ENCODE measurements at regions not wholly inside any gene's neighbourhood (a gene's known extent, or its start where the extent isn't known, plus 50 kb on each side); places are given as distances from the start of the nearest gene placed in this dataset.

DNA sequence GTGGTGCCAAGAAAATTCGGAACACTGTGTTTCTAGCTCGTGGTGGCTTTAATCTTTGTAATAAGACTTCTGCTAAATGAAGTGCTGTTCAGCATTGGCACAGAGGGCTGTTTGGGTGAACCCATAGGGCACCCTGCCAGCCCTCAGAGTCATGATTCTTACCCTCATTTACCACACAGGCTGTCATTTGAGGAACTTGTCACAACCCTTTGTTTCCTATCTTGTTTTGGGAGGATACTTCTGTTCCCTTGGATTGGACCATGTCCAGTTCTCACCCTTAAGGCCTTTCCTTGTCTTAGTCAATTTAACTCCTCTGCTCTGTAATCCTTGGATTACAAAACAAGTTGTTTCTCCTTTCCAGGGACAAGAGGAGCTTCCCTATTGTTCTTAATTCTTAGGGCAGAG lies 225.7 kb downstream of the MTX2 start:
- intact Hi-C loops (cut with micrococcal nuclease) = no loop called here
- Histone ChIP-seq H3K4me1 (ENCODE audit: control insufficient read depth in 2 of 2, insufficient read depth in 2 of 2, low read length in 2 of 2) (no peaks in the 10 kb centered on the region), H3K27ac (ENCODE audit: low read depth, low read length) (no peak overlapping the region), H3K9me3 (ENCODE audit: control insufficient read depth in 2 of 3, low read length in 3 of 3) (no peaks in the 10 kb centered on the region), H3K27me3 (ENCODE audit: control insufficient read depth in 2 of 2, insufficient read depth in 2 of 2, low read length in 2 of 2) (no peaks in the 10 kb centered on the region), H3K4me3 (ENCODE audit: low read length) (no peak overlapping the region), H3K36me3 (ENCODE audit: control insufficient read depth in 2 of 3, insufficient read depth in 3 of 3, low read length in 3 of 3) (no peaks in the 10 kb centered on the region)
- ChIA-PET POLR2A (no interaction called here), CTCF (interaction anchor here (0.7 kb wide), 1 partner anchor 356 kb away, joined by 5 read pairs; no protein-coding TSS in a partner anchor)
- H3K4me1 Mint-ChIP-seq = peaks cover 0 to 13% (median 5%) of the 10 kb centered on the region in 7 donors
- H3K27ac Mint-ChIP-seq = no peak overlapping the region
- H3K36me3 Mint-ChIP-seq = no peaks in the 10 kb centered on the region
- peaks cover 25 to 54% (median 41%) of the 10 kb centered on the region in 5 donors for H3K27me3 Mint-ChIP-seq
- H3K4me3 Mint-ChIP-seq = no peak overlapping the region
- no peaks in the 10 kb centered on the region for H3K9me3 Mint-ChIP-seq
- no peak for DNase-seq
- peak; percentile 30 for ATAC-seq

DNA sequence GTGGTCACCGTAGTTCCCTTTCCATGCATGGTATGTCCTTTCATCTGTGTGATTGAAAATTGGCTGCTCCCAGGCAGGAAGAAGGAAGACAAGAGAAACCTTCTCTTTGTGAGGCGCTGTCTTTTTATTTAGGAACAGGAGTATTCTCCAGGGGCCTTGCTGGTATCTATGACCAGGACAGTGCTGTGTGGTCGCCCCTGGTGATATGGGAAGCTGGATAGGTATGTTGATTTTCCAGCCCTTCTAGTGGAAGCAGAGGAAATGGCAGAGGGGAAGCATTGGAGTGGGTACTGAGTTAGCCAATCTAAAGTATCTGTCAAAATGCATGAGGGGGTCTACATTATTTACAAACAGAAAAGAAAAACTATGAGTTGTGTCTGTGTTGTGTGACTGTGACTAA lies 226.6 kb downstream of the MTX2 start:
- no peaks in the 10 kb centered on the region for H3K36me3 ChIP-seq (ENCODE audit: control insufficient read depth in 2 of 3, insufficient read depth in 3 of 3, low read length in 3 of 3)
- POLR2A ChIA-PET = no interaction called here
- H3K4me3 Mint-ChIP-seq = no peak overlapping the region
- no peak for ATAC-seq
- no peaks in the 10 kb centered on the region for H3K36me3 Mint-ChIP-seq
- no peak overlapping the region for H3K27ac ChIP-seq (ENCODE audit: low read depth, low read length)
- no peaks in the 10 kb centered on the region for H3K9me3 ChIP-seq (ENCODE audit: control insufficient read depth in 2 of 3, low read length in 3 of 3)
- H3K27me3 ChIP-seq (ENCODE audit: control insufficient read depth in 2 of 2, insufficient read depth in 2 of 2, low read length in 2 of 2) = no peaks in the 10 kb centered on the region
- H3K27ac Mint-ChIP-seq = no peak overlapping the region
- DNase-seq = no peak
- peaks cover 0 to 13% (median 5%) of the 10 kb centered on the region in 7 donors for H3K4me1 Mint-ChIP-seq
- H3K4me1 ChIP-seq (ENCODE audit: control insufficient read depth in 2 of 2, insufficient read depth in 2 of 2, low read length in 2 of 2) = no peaks in the 10 kb centered on the region
- peaks cover 27 to 57% (median 35%) of the 10 kb centered on the region in 5 donors for H3K27me3 Mint-ChIP-seq
- no peaks in the 10 kb centered on the region for H3K9me3 Mint-ChIP-seq
- CTCF ChIA-PET = no interaction called here
- H3K4me3 ChIP-seq (ENCODE audit: low read length) = no peak overlapping the region
- intact Hi-C loops (cut with micrococcal nuclease) = no loop called here

DNA sequence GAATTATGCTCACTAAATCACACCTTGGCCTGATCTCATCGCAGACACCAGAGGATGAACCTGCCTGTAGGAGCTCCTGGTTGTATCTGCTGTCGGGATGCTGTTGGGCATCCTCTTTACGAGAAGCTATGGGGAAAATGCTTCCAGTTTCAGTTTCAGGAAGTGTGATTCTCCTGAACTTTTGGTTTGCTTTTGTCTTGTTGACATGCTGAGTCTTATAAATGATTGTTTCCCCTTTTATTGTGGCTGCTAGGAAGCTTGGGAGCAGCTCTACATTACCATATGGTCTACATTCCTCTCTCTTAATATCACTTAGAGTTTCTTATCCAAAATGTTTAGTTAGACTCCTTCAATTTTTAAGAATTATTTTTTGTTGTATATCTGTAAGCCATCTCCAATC lies 227.5 kb downstream of the MTX2 start:
- Mint-ChIP-seq H3K4me1 (peaks cover 0 to 9% (median 5%) of the 10 kb centered on the region in 7 donors), H3K9me3 (no peaks in the 10 kb centered on the region), H3K27me3 (peaks cover 29 to 55% (median 36%) of the 10 kb centered on the region in 5 donors), H3K4me3 (no peak overlapping the region), H3K36me3 (no peaks in the 10 kb centered on the region), H3K27ac (no peak overlapping the region)
- Histone ChIP-seq H3K27me3 (ENCODE audit: control insufficient read depth in 2 of 2, insufficient read depth in 2 of 2, low read length in 2 of 2) (no peaks in the 10 kb centered on the region), H3K27ac (ENCODE audit: low read depth, low read length) (no peak overlapping the region), H3K36me3 (ENCODE audit: control insufficient read depth in 2 of 3, insufficient read depth in 3 of 3, low read length in 3 of 3) (no peaks in the 10 kb centered on the region), H3K4me3 (ENCODE audit: low read length) (no peak overlapping the region), H3K4me1 (ENCODE audit: control insufficient read depth in 2 of 2, insufficient read depth in 2 of 2, low read length in 2 of 2) (no peaks in the 10 kb centered on the region), H3K9me3 (ENCODE audit: control insufficient read depth in 2 of 3, low read length in 3 of 3) (no peaks in the 10 kb centered on the region)
- DNase-seq = no peak
- POLR2A ChIA-PET = no interaction called here
- CTCF ChIA-PET = interaction anchor here (0.7 kb wide), 1 partner anchor 58 kb away, joined by 3 read pairs; no protein-coding TSS in a partner anchor
- ATAC-seq = no peak
- intact Hi-C loops (cut with micrococcal nuclease) = no loop called here

DNA sequence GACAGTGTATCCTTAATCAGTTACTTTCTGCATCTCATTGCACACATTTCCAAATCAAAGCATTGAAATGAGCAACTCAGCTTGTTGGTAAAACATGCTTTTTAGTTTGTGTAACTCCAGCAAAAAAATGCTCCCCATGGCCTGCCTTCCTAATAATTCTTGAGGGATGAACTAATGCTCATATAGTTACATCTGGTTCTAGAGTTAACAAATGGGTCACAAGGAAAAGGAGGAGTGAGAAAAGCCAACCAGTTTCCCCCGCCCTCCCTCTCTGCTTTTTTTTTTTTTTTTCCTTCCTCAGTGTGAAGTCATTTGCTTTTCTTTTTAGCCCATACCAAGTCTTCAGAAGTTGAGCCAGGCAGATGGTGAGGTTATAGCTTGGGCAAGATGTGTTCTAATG lies 231.7 kb downstream of the MTX2 start:
- ChIA-PET CTCF (no interaction called here), POLR2A (no interaction called here)
- Mint-ChIP-seq H3K36me3 (no peaks in the 10 kb centered on the region), H3K27ac (no peak overlapping the region), H3K9me3 (no peaks in the 10 kb centered on the region), H3K27me3 (peaks cover 21 to 36% (median 33%) of the 10 kb centered on the region in 5 donors), H3K4me1 (peaks cover 0 to 2% (median 0%) of the 10 kb centered on the region in 7 donors), H3K4me3 (no peak overlapping the region)
- Histone ChIP-seq H3K4me1 (ENCODE audit: control insufficient read depth in 2 of 2, insufficient read depth in 2 of 2, low read length in 2 of 2) (no peaks in the 10 kb centered on the region), H3K9me3 (ENCODE audit: control insufficient read depth in 2 of 3, low read length in 3 of 3) (no peaks in the 10 kb centered on the region), H3K36me3 (ENCODE audit: control insufficient read depth in 2 of 3, insufficient read depth in 3 of 3, low read length in 3 of 3) (no peaks in the 10 kb centered on the region), H3K27ac (ENCODE audit: low read depth, low read length) (no peak overlapping the region), H3K27me3 (ENCODE audit: control insufficient read depth in 2 of 2, insufficient read depth in 2 of 2, low read length in 2 of 2) (peaks cover 0 to 4% of the 10 kb centered on the region in 2 donors), H3K4me3 (ENCODE audit: low read length) (no peak overlapping the region)
- ATAC-seq (no peak), DNase-seq (no peak)
- intact Hi-C loops (cut with micrococcal nuclease) = no loop called here

DNA sequence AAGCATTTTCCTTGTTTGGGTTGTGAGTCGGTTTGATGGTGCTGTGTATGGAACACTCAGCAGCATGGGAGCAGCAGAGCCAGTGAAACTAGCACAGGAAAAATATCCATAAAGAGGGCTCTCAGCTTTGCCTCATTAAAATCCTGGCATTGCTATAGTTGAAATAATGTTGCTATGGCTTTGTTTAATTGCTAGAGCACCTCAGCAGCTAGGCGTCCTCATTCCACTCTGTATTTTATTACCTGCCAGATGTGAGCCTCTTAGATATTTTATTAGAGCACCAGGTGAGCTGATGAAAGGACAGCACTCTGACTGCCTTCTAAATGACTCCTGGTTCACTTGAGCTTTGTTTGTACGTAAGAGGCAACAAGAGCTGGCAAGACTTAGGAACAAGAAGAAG lies 232.4 kb downstream of the MTX2 start:
- no peaks in the 10 kb centered on the region for H3K9me3 ChIP-seq (ENCODE audit: control insufficient read depth in 2 of 3, low read length in 3 of 3)
- ChIA-PET POLR2A (no interaction called here), CTCF (interaction anchor here (0.7 kb wide), 1 partner anchor 21 kb away, joined by 3 read pairs; no protein-coding TSS in a partner anchor)
- intact Hi-C loops (cut with micrococcal nuclease) = no loop called here
- peaks cover 0 to 4% of the 10 kb centered on the region in 2 donors for H3K27me3 ChIP-seq (ENCODE audit: control insufficient read depth in 2 of 2, insufficient read depth in 2 of 2, low read length in 2 of 2)
- no peaks in the 10 kb centered on the region for H3K36me3 ChIP-seq (ENCODE audit: control insufficient read depth in 2 of 3, insufficient read depth in 3 of 3, low read length in 3 of 3)
- H3K4me3 ChIP-seq (ENCODE audit: low read length) = no peak overlapping the region
- ATAC-seq (no peak), DNase-seq (no peak)
- no peak overlapping the region for H3K27ac ChIP-seq (ENCODE audit: low read depth, low read length)
- H3K4me3 Mint-ChIP-seq = no peak overlapping the region
- H3K9me3 Mint-ChIP-seq = no peaks in the 10 kb centered on the region
- H3K27me3 Mint-ChIP-seq = peaks cover 21 to 33% (median 28%) of the 10 kb centered on the region in 5 donors
- no peaks in the 10 kb centered on the region for H3K36me3 Mint-ChIP-seq
- no peaks in the 10 kb centered on the region for H3K4me1 ChIP-seq (ENCODE audit: control insufficient read depth in 2 of 2, insufficient read depth in 2 of 2, low read length in 2 of 2)
- H3K27ac Mint-ChIP-seq = peak overlapping the region in 1 of 9 donors; percentile 51
- no peaks in the 10 kb centered on the region for H3K4me1 Mint-ChIP-seq

DNA sequence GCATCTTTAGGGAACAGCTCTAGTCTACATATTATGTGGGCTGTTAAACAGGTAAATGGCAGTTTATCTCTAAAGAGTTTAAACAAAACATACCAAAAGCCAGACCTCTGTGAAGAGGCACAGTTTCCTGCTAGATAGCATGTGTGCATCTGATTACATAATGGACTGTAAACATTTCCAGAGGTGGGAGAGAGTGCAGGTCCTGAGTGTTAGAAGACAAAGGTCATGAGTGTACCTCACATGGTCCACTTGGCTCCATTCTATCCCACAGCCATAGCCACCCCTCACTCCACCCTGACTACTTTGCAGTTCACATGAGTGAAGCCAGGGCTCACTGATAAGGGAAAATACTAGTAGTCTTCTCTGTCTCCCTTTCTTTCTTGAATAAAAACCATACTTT lies 233.4 kb downstream of the MTX2 start:
- no peak for DNase-seq
- ChIA-PET POLR2A (no interaction called here), CTCF (no interaction called here)
- no peak overlapping the region for H3K4me3 ChIP-seq (ENCODE audit: low read length)
- H3K36me3 Mint-ChIP-seq = no peaks in the 10 kb centered on the region
- H3K36me3 ChIP-seq (ENCODE audit: control insufficient read depth in 2 of 3, insufficient read depth in 3 of 3, low read length in 3 of 3) = no peaks in the 10 kb centered on the region
- no peak for ATAC-seq
- no peaks in the 10 kb centered on the region for H3K4me1 Mint-ChIP-seq
- no peak overlapping the region for H3K4me3 Mint-ChIP-seq
- peaks cover 0 to 4% of the 10 kb centered on the region in 2 donors for H3K27me3 ChIP-seq (ENCODE audit: control insufficient read depth in 2 of 2, insufficient read depth in 2 of 2, low read length in 2 of 2)
- intact Hi-C loops (cut with micrococcal nuclease) = no loop called here
- H3K27ac Mint-ChIP-seq = no peak overlapping the region
- peaks cover 21 to 32% (median 28%) of the 10 kb centered on the region in 5 donors for H3K27me3 Mint-ChIP-seq
- H3K9me3 Mint-ChIP-seq = no peaks in the 10 kb centered on the region
- H3K27ac ChIP-seq (ENCODE audit: low read depth, low read length) = no peak overlapping the region
- no peaks in the 10 kb centered on the region for H3K9me3 ChIP-seq (ENCODE audit: control insufficient read depth in 2 of 3, low read length in 3 of 3)
- no peaks in the 10 kb centered on the region for H3K4me1 ChIP-seq (ENCODE audit: control insufficient read depth in 2 of 2, insufficient read depth in 2 of 2, low read length in 2 of 2)

DNA sequence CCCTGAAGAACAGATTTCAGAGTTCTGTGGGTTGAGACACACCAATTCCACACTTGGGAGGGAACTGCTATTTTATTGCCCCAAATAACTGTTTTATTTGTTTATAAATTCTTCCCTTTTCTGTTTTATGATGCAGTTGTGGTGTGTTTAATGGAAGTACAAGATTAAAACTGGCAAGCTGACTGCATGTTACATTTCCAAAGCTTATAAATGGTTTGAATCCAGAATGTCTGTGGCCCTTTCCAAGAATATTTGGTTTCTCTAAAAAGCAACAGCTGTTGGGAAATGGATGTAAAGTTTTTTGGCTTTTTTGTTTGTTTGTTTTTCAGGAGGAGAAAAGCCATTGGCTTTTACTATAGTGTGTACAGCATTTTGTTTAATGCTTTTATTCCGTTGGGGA lies 234.5 kb downstream of the MTX2 start:
- Histone ChIP-seq H3K36me3 (ENCODE audit: control insufficient read depth in 2 of 3, insufficient read depth in 3 of 3, low read length in 3 of 3) (no peaks in the 10 kb centered on the region), H3K4me3 (ENCODE audit: low read length) (no peak overlapping the region), H3K27ac (ENCODE audit: low read depth, low read length) (no peak overlapping the region), H3K4me1 (ENCODE audit: control insufficient read depth in 2 of 2, insufficient read depth in 2 of 2, low read length in 2 of 2) (no peaks in the 10 kb centered on the region), H3K9me3 (ENCODE audit: control insufficient read depth in 2 of 3, low read length in 3 of 3) (no peaks in the 10 kb centered on the region), H3K27me3 (ENCODE audit: control insufficient read depth in 2 of 2, insufficient read depth in 2 of 2, low read length in 2 of 2) (peaks cover 0 to 4% of the 10 kb centered on the region in 2 donors)
- Mint-ChIP-seq H3K36me3 (no peaks in the 10 kb centered on the region), H3K9me3 (no peaks in the 10 kb centered on the region), H3K4me1 (no peaks in the 10 kb centered on the region), H3K27ac (no peak overlapping the region), H3K27me3 (peaks cover 21 to 32% (median 27%) of the 10 kb centered on the region in 5 donors), H3K4me3 (no peak overlapping the region)
- intact Hi-C loops (cut with micrococcal nuclease) = no loop called here
- POLR2A ChIA-PET = no interaction called here
- ATAC-seq (no peak), DNase-seq (no peak)
- CTCF ChIA-PET = interaction anchor here (0.7 kb wide), 1 partner anchor 52 kb away, joined by 3 read pairs; no protein-coding TSS in a partner anchor
